ENCODE measurements at regions not wholly inside any gene's neighbourhood (a gene's known extent, or its start where the extent isn't known, plus 50 kb on each side); places are given as distances from the start of the nearest gene placed in this dataset.

DNA sequence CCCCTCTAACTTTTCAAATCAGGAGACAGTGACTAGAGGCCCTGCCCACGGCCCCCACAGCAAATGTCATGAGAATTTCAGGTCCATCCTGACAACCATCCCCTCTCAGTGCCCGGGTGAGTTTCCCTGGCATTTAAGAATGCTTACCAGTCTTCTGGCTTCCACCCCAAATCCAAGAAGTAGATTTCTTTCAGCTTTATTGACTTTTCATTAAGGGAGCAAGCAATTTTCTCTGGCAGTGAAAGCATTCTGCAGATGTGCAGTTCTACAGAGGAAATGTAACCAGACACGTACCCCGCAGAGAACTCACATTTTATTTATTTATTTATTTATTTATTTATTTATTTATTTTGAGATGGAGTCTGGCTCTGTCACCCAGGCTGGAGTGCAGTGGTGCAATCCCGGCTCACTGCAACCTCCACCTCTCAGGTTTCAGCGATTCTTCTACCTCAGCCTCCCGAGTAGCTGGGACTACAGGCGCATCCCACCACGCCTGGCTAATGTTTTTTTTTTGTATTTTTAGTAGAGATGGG lies 120.9 kb upstream of the KCTD7 start:
- no peak overlapping the region for H2BK5ac ChIP-seq (ENCODE audit: low read depth, low read length, poor library complexity)
- no peak overlapping the region for H4K12ac ChIP-seq (ENCODE audit: low read depth, low read length)
- H3K4ac ChIP-seq (ENCODE audit: low read depth, low read length): no peak overlapping the region
- no peaks in the 10 kb centered on the region for H3K79me2 ChIP-seq (ENCODE audit: control insufficient read depth, insufficient read depth, low read length, poor library complexity)
- no peak overlapping the region for H2BK12ac ChIP-seq (ENCODE audit: low read length)
- H3K36me3 ChIP-seq (ENCODE audit: control insufficient read depth in 1 of 2, insufficient read depth in 2 of 2, low read length in 2 of 2): no peaks in the 10 kb centered on the region
- H3K9ac ChIP-seq (ENCODE audit: low read length): no peak overlapping the region
- no peak overlapping the region for H3K18ac ChIP-seq (ENCODE audit: low read length)
- no CpG with 5 or more reads among the region's 9 CpGs for WGBS (ENCODE audit: extremely low coverage, insufficient coverage, insufficient read length)
- H3K4me1 ChIP-seq (ENCODE audit: control insufficient read depth in 1 of 2, insufficient read depth in 2 of 2, low read length in 2 of 2): no peaks in the 10 kb centered on the region
- no peak overlapping the region for H3K4me3 ChIP-seq (ENCODE audit: low read depth, low read length)
- H3K27me3 ChIP-seq (ENCODE audit: insufficient read depth, low read length): no peaks in the 10 kb centered on the region
- H4K8ac ChIP-seq (ENCODE audit: low read depth, low read length): no peak overlapping the region
- peaks cover 4% of the 10 kb centered on the region for H3K9me3 ChIP-seq (ENCODE audit: insufficient read depth, low read depth, low read length)
- no peak overlapping the region for H2AFZ ChIP-seq (ENCODE audit: insufficient read depth, low read length, poor library complexity)
- no peaks in the 10 kb centered on the region for H3K79me1 ChIP-seq (ENCODE audit: low read length)
- no peak overlapping the region for H2BK120ac ChIP-seq (ENCODE audit: insufficient read depth, low read length, poor library complexity)
- H4K91ac ChIP-seq (ENCODE audit: low read depth, low read length): no peak overlapping the region
- DNase-seq: no peak
- H2AK5ac ChIP-seq (ENCODE audit: low read length): no peak overlapping the region
- H3K14ac ChIP-seq (ENCODE audit: low read length): no peak overlapping the region
- no peak overlapping the region for H3K4me2 ChIP-seq (ENCODE audit: low read length)
- H3K27ac ChIP-seq (ENCODE audit: low read depth, low read length): no peak overlapping the region
- H3K23ac ChIP-seq (ENCODE audit: low read length): no peak overlapping the region

DNA sequence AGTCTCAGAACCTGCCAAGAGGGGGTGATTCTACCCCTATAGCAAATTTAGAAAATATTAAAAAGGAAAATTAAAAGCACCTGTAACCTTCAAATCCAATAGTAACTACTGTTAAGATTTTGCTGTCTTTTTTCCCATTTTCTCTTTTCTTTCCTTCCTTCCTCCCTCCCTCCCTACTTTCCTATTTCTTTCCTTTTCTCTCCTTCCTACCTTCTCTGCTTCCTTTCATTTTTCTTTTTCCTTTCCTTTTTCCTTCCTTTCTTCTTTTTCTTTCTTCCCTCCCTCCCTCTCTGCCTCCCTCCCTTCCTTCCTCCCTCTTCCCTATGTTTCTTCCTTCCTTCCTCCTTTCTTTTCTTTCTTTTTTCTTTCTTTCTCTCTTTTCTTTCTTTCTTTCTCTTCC lies 120.2 kb upstream of the KCTD7 start:
- no peaks in the 10 kb centered on the region for H3K36me3 ChIP-seq (ENCODE audit: control insufficient read depth in 1 of 2, insufficient read depth in 2 of 2, low read length in 2 of 2)
- no peak overlapping the region for H2BK12ac ChIP-seq (ENCODE audit: low read length)
- no peak overlapping the region for H2BK120ac ChIP-seq (ENCODE audit: insufficient read depth, low read length, poor library complexity)
- H3K14ac ChIP-seq (ENCODE audit: low read length): no peak overlapping the region
- no peak overlapping the region for H3K9ac ChIP-seq (ENCODE audit: low read length)
- no peaks in the 10 kb centered on the region for H3K4me1 ChIP-seq (ENCODE audit: control insufficient read depth in 1 of 2, insufficient read depth in 2 of 2, low read length in 2 of 2)
- H3K18ac ChIP-seq (ENCODE audit: low read length): no peak overlapping the region
- no peak overlapping the region for H3K4me2 ChIP-seq (ENCODE audit: low read length)
- no peaks in the 10 kb centered on the region for H3K27me3 ChIP-seq (ENCODE audit: insufficient read depth, low read length)
- no peak overlapping the region for H3K4me3 ChIP-seq (ENCODE audit: low read depth, low read length)
- no peaks in the 10 kb centered on the region for H3K79me2 ChIP-seq (ENCODE audit: control insufficient read depth, insufficient read depth, low read length, poor library complexity)
- no peak overlapping the region for H4K91ac ChIP-seq (ENCODE audit: low read depth, low read length)
- no peak overlapping the region for H2BK5ac ChIP-seq (ENCODE audit: low read depth, low read length, poor library complexity)
- no peak overlapping the region for H3K23ac ChIP-seq (ENCODE audit: low read length)
- no peak overlapping the region for H2AK5ac ChIP-seq (ENCODE audit: low read length)
- no peak overlapping the region for H4K12ac ChIP-seq (ENCODE audit: low read depth, low read length)
- no peak overlapping the region for H4K8ac ChIP-seq (ENCODE audit: low read depth, low read length)
- H2AFZ ChIP-seq (ENCODE audit: insufficient read depth, low read length, poor library complexity): no peak overlapping the region
- no peaks in the 10 kb centered on the region for H3K79me1 ChIP-seq (ENCODE audit: low read length)
- H3K4ac ChIP-seq (ENCODE audit: low read depth, low read length): no peak overlapping the region
- H3K27ac ChIP-seq (ENCODE audit: low read depth, low read length): no peak overlapping the region
- DNase-seq: no peak
- H3K9me3 ChIP-seq (ENCODE audit: insufficient read depth, low read depth, low read length): peaks cover 4% of the 10 kb centered on the region

DNA sequence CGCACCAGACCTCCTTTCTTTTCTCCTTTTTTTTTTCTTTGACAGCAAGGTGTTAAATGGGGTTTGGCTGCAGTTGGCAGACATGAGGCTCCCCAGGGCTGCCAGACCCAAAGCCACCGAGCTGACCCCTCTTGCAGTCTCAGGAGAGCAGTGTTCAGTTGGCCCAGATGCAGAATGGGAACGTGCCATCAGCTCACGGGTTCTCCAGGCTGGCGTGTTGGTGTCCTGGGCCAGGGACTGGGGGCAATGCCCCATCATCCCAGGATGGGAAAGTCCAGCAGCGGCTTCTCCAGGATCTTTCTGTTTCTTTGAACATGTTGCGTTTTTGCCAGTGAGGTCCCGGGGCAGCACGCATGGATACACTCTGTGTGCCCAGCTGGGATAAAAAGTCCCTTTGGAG lies 114.6 kb upstream of the KCTD7 start:
- Histone ChIP-seq H3K4ac (ENCODE audit: low read depth, low read length) (no peak overlapping the region), H2BK5ac (ENCODE audit: low read depth, low read length, poor library complexity) (no peak overlapping the region), H3K27me3 (ENCODE audit: insufficient read depth, low read length) (no peaks in the 10 kb centered on the region), H3K79me2 (ENCODE audit: control insufficient read depth, insufficient read depth, low read length, poor library complexity) (no peaks in the 10 kb centered on the region), H3K4me2 (ENCODE audit: low read length) (no peak overlapping the region), H3K36me3 (ENCODE audit: control insufficient read depth in 1 of 2, insufficient read depth in 2 of 2, low read length in 2 of 2) (no peaks in the 10 kb centered on the region), H2BK120ac (ENCODE audit: insufficient read depth, low read length, poor library complexity) (no peak overlapping the region), H2AFZ (ENCODE audit: insufficient read depth, low read length, poor library complexity) (no peak overlapping the region), H3K14ac (ENCODE audit: low read length) (no peak overlapping the region), H3K18ac (ENCODE audit: low read length) (no peak overlapping the region), H4K91ac (ENCODE audit: low read depth, low read length) (no peak overlapping the region), H4K12ac (ENCODE audit: low read depth, low read length) (no peak overlapping the region), H4K8ac (ENCODE audit: low read depth, low read length) (no peak overlapping the region), H3K27ac (ENCODE audit: low read depth, low read length) (no peak overlapping the region), H3K9me3 (ENCODE audit: insufficient read depth, low read depth, low read length) (no peaks in the 10 kb centered on the region), H3K4me3 (ENCODE audit: low read depth, low read length) (no peak overlapping the region), H2BK12ac (ENCODE audit: low read length) (no peak overlapping the region), H3K4me1 (ENCODE audit: control insufficient read depth in 1 of 2, insufficient read depth in 2 of 2, low read length in 2 of 2) (no peaks in the 10 kb centered on the region), H3K23ac (ENCODE audit: low read length) (no peak overlapping the region), H3K79me1 (ENCODE audit: low read length) (no peaks in the 10 kb centered on the region), H2AK5ac (ENCODE audit: low read length) (no peak overlapping the region), H3K9ac (ENCODE audit: low read length) (no peak overlapping the region)
- WGBS (ENCODE audit: extremely low coverage, insufficient coverage, insufficient read length): no CpG with 5 or more reads among the region's 9 CpGs
- no peak for DNase-seq

DNA sequence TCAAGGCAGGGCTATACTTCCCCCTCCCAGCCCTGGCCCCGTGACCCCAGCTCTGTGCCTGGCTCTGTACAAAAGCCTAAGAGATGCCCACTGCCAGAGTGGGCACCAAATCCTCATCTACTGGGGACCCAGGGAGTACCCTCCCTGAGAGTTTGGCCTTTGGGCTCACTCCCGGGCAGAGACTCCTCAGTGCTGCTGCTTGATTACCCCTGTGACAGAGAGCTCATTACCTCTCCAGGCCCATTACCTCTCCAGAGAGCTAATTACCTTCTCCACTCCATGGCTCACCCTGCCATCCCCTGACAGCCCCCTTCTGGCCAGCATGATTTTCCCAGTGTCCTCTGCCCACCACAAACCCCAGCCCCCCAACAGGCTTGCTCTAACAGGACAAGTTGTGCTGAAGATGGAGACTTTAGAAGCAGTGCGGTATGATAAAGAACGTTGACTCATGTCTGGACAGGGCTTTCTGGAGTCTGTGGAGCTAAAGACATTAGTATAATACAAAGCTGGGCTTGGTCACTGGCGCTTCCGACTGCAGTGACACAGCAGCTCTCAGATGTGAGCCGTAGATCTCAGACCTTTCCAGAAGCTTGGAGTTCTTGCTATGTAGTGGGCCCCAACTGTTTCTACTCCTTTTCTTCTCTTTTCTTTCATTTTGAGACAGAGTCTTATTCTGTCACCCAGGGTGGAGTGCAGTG lies 111.3 kb upstream of the KCTD7 start:
- DNase-seq: no peak
- Histone ChIP-seq H2BK5ac (ENCODE audit: low read depth, low read length, poor library complexity) (no peak overlapping the region), H3K4me1 (ENCODE audit: control insufficient read depth in 1 of 2, insufficient read depth in 2 of 2, low read length in 2 of 2) (no peaks in the 10 kb centered on the region), H3K79me2 (ENCODE audit: control insufficient read depth, insufficient read depth, low read length, poor library complexity) (no peaks in the 10 kb centered on the region), H3K4ac (ENCODE audit: low read depth, low read length) (no peak overlapping the region), H4K12ac (ENCODE audit: low read depth, low read length) (no peak overlapping the region), H4K8ac (ENCODE audit: low read depth, low read length) (no peak overlapping the region), H4K91ac (ENCODE audit: low read depth, low read length) (no peak overlapping the region), H3K4me2 (ENCODE audit: low read length) (no peak overlapping the region), H2BK120ac (ENCODE audit: insufficient read depth, low read length, poor library complexity) (no peak overlapping the region), H3K18ac (ENCODE audit: low read length) (no peak overlapping the region), H3K79me1 (ENCODE audit: low read length) (no peaks in the 10 kb centered on the region), H3K14ac (ENCODE audit: low read length) (no peak overlapping the region), H3K27ac (ENCODE audit: low read depth, low read length) (no peak overlapping the region), H3K27me3 (ENCODE audit: insufficient read depth, low read length) (no peaks in the 10 kb centered on the region), H3K4me3 (ENCODE audit: low read depth, low read length) (no peak overlapping the region), H2AK5ac (ENCODE audit: low read length) (no peak overlapping the region), H3K23ac (ENCODE audit: low read length) (no peak overlapping the region), H2AFZ (ENCODE audit: insufficient read depth, low read length, poor library complexity) (no peak overlapping the region), H2BK12ac (ENCODE audit: low read length) (no peak overlapping the region), H3K36me3 (ENCODE audit: control insufficient read depth in 1 of 2, insufficient read depth in 2 of 2, low read length in 2 of 2) (no peaks in the 10 kb centered on the region), H3K9me3 (ENCODE audit: insufficient read depth, low read depth, low read length) (no peaks in the 10 kb centered on the region), H3K9ac (ENCODE audit: low read length) (no peak overlapping the region)
- WGBS (ENCODE audit: extremely low coverage, insufficient coverage, insufficient read length): no CpG with 5 or more reads among the region's 7 CpGs
